Neural progenitor cell (in vitro differentiated cells): ENCODE measurements at regions not wholly inside any gene's neighbourhood (a gene's known extent, or its start where the extent isn't known, plus 50 kb on each side); places are given as distances from the start of the nearest gene placed in this dataset.
"Not testable (repeated sequence)": the region's sequence is repeated elsewhere in the genome, so short reads cannot be mapped to it uniquely, and the experiment has no call there.

ENCODE experiments used
- DNase-seq: peaks from one replicate; pipeline ENCODE4 v3.0.0-alpha.2; 2016; ENCODE audit warnings: low spot score
- H2AFZ ChIP-seq: fragments of 200-600 bp; sonication (generic); replicated peaks from 2 replicates; pipeline ENCODE4 v1.6.1; 2016; ENCODE audit warnings: antibody characterized with exemption
- H3F3A ChIP-seq: fragments of 200-600 bp; sonication (generic); 2 replicates; pipeline ENCODE4 v1.6.1; 2016; ENCODE audit warnings: antibody characterized with exemption, low read depth
- H3K27ac ChIP-seq: fragments of 200-600 bp; sonication (generic); 2 replicates; pipeline ENCODE4 v1.5.1; 2016; ENCODE audit warnings: mild to moderate bottlenecking
- H3K27me3 ChIP-seq: fragments of 200-600 bp; sonication (generic); 2 replicates; pipeline ENCODE4 v1.6.1; 2016; ENCODE audit warnings: mild to moderate bottlenecking, moderate library complexity
- H3K36me3 ChIP-seq: fragments of 200-600 bp; sonication (generic); 2 replicates; pipeline ENCODE4 v1.5.1; 2016
- H3K4me1 ChIP-seq: fragments of 200-600 bp; sonication (generic); 2 replicates; pipeline ENCODE4 v1.6.1; 2016; ENCODE audit warnings: mixed run types
- H3K4me2 ChIP-seq: fragments of 200-600 bp; sonication (generic); 2 replicates; pipeline ENCODE4 v1.6.1; 2016
- H3K4me3 ChIP-seq: fragments of 200-600 bp; sonication (generic); 2 replicates; pipeline ENCODE4 v1.5.1; 2016
- H3K79me2 ChIP-seq: fragments of 200-600 bp; sonication (generic); 2 replicates; pipeline ENCODE4 v1.6.1; 2016; ENCODE audit warnings: low read depth
- H3K9ac ChIP-seq: fragments of 200-600 bp; sonication (generic); 2 replicates; pipeline ENCODE4 v1.6.1; 2016
- H3K9me3 ChIP-seq: fragments of 200-600 bp; sonication (generic); 2 replicates; pipeline ENCODE4 v1.5.1; 2016; ENCODE audit warnings: low read depth
- H4K20me1 ChIP-seq: fragments of 200-600 bp; sonication (generic); 2 replicates; pipeline ENCODE4 v1.6.1; 2016; ENCODE audit warnings: low read depth
- H3K27ac Mint-ChIP-seq: 3 replicates; pipeline ENCODE4 v1.8.0; 2021; ENCODE audit warnings: mixed read lengths
- H3K27me3 Mint-ChIP-seq: 2 replicates; pipeline ENCODE4 v1.8.0; 2022; ENCODE audit warnings: low read depth, mild to moderate bottlenecking, inconsistent platforms, moderate library complexity, mixed read lengths; ENCODE audit not compliant: insufficient read depth
- H3K36me3 Mint-ChIP-seq: 3 replicates; pipeline ENCODE4 v1.8.0; 2021; ENCODE audit warnings: mixed read lengths
- H3K4me1 Mint-ChIP-seq: 3 replicates; pipeline ENCODE4 v1.8.0; 2021; ENCODE audit warnings: mixed read lengths
- H3K4me3 Mint-ChIP-seq: 3 replicates; pipeline ENCODE4 v1.8.0; 2021; ENCODE audit warnings: mild to moderate bottlenecking, moderate library complexity, mixed read lengths
- H3K9me3 Mint-ChIP-seq: 3 replicates; pipeline ENCODE4 v1.8.0; 2020; ENCODE audit warnings: mixed read lengths
- EZH2 ChIP-seq: fragments of 200-600 bp; sonication (generic); IDR thresholded peaks from 2 replicates; pipeline ENCODE4 v1.6.1; 2017; ENCODE audit warnings: antibody characterized with exemption, mild to moderate bottlenecking, moderate library complexity
- EZH2phosphoT487 ChIP-seq: fragments of 200-600 bp; sonication (generic); IDR thresholded peaks from 2 replicates; pipeline ENCODE4 v1.6.1; 2017; ENCODE audit warnings: antibody characterized with exemption
- TF ChIP-seq, protein P1 (sequence below): fragments of 200-600 bp; sonication (generic); IDR thresholded peaks from 2 replicates; pipeline ENCODE4 v1.5.1; 2017; ENCODE audit warnings: antibody characterized with exemption, mild to moderate bottlenecking

GRCh38 chr1:4486408-4487120 is 167.8 kb upstream of the AJAP1 start:
- H3K4me1 Mint-ChIP-seq = peaks cover 16% of the 10 kb centered on the region
- Histone ChIP-seq H3K4me3 (no peak overlapping the region), H3K27ac (no peak overlapping the region)

GRCh38 chr1:4488018-4488417 is 166.4 kb upstream of the AJAP1 start:
- Mint-ChIP-seq H3K4me3 (no peak overlapping the region), H3K36me3 (no peaks in the 10 kb centered on the region), H3K9me3 (peaks cover 2% of the 10 kb centered on the region), H3K4me1 (peaks cover 13% of the 10 kb centered on the region), H3K27ac (no peak overlapping the region), H3K27me3 (peaks cover 15% of the 10 kb centered on the region)
- H3K27me3 ChIP-seq = no peaks in the 10 kb centered on the region
- TF ChIP-seq, protein P1, sequence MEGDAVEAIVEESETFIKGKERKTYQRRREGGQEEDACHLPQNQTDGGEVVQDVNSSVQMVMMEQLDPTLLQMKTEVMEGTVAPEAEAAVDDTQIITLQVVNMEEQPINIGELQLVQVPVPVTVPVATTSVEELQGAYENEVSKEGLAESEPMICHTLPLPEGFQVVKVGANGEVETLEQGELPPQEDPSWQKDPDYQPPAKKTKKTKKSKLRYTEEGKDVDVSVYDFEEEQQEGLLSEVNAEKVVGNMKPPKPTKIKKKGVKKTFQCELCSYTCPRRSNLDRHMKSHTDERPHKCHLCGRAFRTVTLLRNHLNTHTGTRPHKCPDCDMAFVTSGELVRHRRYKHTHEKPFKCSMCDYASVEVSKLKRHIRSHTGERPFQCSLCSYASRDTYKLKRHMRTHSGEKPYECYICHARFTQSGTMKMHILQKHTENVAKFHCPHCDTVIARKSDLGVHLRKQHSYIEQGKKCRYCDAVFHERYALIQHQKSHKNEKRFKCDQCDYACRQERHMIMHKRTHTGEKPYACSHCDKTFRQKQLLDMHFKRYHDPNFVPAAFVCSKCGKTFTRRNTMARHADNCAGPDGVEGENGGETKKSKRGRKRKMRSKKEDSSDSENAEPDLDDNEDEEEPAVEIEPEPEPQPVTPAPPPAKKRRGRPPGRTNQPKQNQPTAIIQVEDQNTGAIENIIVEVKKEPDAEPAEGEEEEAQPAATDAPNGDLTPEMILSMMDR = no peak
- no peak for TF ChIP-seq EZH2phosphoT487
- TF ChIP-seq EZH2 = no peak
- no peaks in the 10 kb centered on the region for H3K79me2 ChIP-seq
- no peak overlapping the region for H2AFZ ChIP-seq
- H3K4me2 ChIP-seq = no peak overlapping the region
- no peaks in the 10 kb centered on the region for H3K9me3 ChIP-seq
- H3F3A ChIP-seq = no peaks in the 10 kb centered on the region
- H4K20me1 ChIP-seq = no peaks in the 10 kb centered on the region
- no peak overlapping the region for H3K27ac ChIP-seq
- H3K4me3 ChIP-seq = no peak overlapping the region
- DNase-seq = no peak
- H3K9ac ChIP-seq = no peak overlapping the region
- no peaks in the 10 kb centered on the region for H3K4me1 ChIP-seq
- no peaks in the 10 kb centered on the region for H3K36me3 ChIP-seq

More at GRCh38 chr1:4486408-4487120, 167.8 kb upstream of the AJAP1 start:
- DNase-seq = no peak
- Mint-ChIP-seq H3K27me3 (peaks cover 12% of the 10 kb centered on the region), H3K36me3 (no peaks in the 10 kb centered on the region), H3K9me3 (peaks cover 2% of the 10 kb centered on the region), H3K4me3 (no peak overlapping the region), H3K27ac (no peak overlapping the region)
- Histone ChIP-seq H3K4me1 (no peaks in the 10 kb centered on the region), H3K79me2 (no peaks in the 10 kb centered on the region), H2AFZ (no peak overlapping the region), H3K36me3 (no peaks in the 10 kb centered on the region), H3K4me2 (no peak overlapping the region), H3F3A (no peaks in the 10 kb centered on the region), H4K20me1 (no peaks in the 10 kb centered on the region), H3K9ac (no peak overlapping the region), H3K9me3 (no peaks in the 10 kb centered on the region), H3K27me3 (no peaks in the 10 kb centered on the region)
- TF ChIP-seq EZH2 (no peak), EZH2phosphoT487 (no peak)
- TF ChIP-seq, protein P1 = no peak

- Histone ChIP-seq H3K4me3 (no peak overlapping the region), H3K4me2 (no peak overlapping the region), H3F3A (no peaks in the 10 kb centered on the region), H2AFZ (no peak overlapping the region), H3K27ac (no peak overlapping the region), H3K9ac (no peak overlapping the region), H4K20me1 (no peaks in the 10 kb centered on the region), H3K27me3 (no peaks in the 10 kb centered on the region), H3K36me3 (no peaks in the 10 kb centered on the region), H3K4me1 (no peaks in the 10 kb centered on the region), H3K79me2 (no peaks in the 10 kb centered on the region), H3K9me3 (no peaks in the 10 kb centered on the region)
- peaks cover 18% of the 10 kb centered on the region for H3K27me3 Mint-ChIP-seq
- peaks cover 2% of the 10 kb centered on the region for H3K9me3 Mint-ChIP-seq
- no peaks in the 10 kb centered on the region for H3K36me3 Mint-ChIP-seq
- DNase-seq = no peak
- no peak overlapping the region for H3K27ac Mint-ChIP-seq
- no peak for TF ChIP-seq EZH2phosphoT487
- TF ChIP-seq, protein P1 = no peak
- TF ChIP-seq EZH2 = no peak
- H3K4me1 Mint-ChIP-seq = peaks cover 13% of the 10 kb centered on the region
- H3K4me3 Mint-ChIP-seq = no peak overlapping the region
Observed at GRCh38 chr1:4489486-4489885, 164.9 kb upstream of the AJAP1 start.

GRCh38 chr1:4489992-4490391 is 164.4 kb upstream of the AJAP1 start:
- H3K9me3 ChIP-seq, H3K27ac ChIP-seq, H3K4me1 ChIP-seq, H3K27me3 ChIP-seq, DNase-seq, H3K4me3 ChIP-seq, H4K20me1 ChIP-seq, H3K9me3 Mint-ChIP-seq, H3K36me3 ChIP-seq, H3K4me2 ChIP-seq, H3K4me1 Mint-ChIP-seq, H3K36me3 Mint-ChIP-seq, H3K9ac ChIP-seq, H3F3A ChIP-seq, H2AFZ ChIP-seq, H3K4me3 Mint-ChIP-seq, H3K79me2 ChIP-seq, H3K27ac Mint-ChIP-seq: not testable (repeated sequence)
- H3K27me3 Mint-ChIP-seq = peaks cover 18% of the 10 kb centered on the region
